HUES6 (cell line): ENCODE measurements at regions not wholly inside any gene's neighbourhood (a gene's known extent, or its start where the extent isn't known, plus 50 kb on each side); places are given as distances from the start of the nearest gene placed in this dataset.

Experiments used
- H3K27ac ChIP-seq: 2 replicates; pipeline ENCODE4 v1.7.0; 2013; ENCODE audit warnings: low read depth, mild to moderate bottlenecking, low read length, inconsistent platforms
- H3K27me3 ChIP-seq: 2 replicates; pipeline ENCODE4 v1.6.1; 2013; ENCODE audit warnings: low read length; ENCODE audit not compliant: control insufficient read depth, insufficient read depth
- H3K36me3 ChIP-seq: 2 replicates; pipeline ENCODE4 v1.6.1; 2013; ENCODE audit warnings: low read length; ENCODE audit not compliant: control insufficient read depth, insufficient read depth
- H3K4me1 ChIP-seq: 2 replicates; pipeline ENCODE4 v1.6.1; 2013; ENCODE audit warnings: low read length; ENCODE audit not compliant: control insufficient read depth, insufficient read depth
- H3K4me3 ChIP-seq: 2 replicates; pipeline ENCODE4 v1.5.1; 2013; ENCODE audit warnings: low read depth, low read length
- H3K9ac ChIP-seq: one replicate; pipeline ENCODE4 v1.6.1; 2013; ENCODE audit warnings: mild to moderate bottlenecking, low read length
- H3K9me3 ChIP-seq: 2 replicates; pipeline ENCODE4 v1.6.1; 2013; ENCODE audit warnings: low read depth, low read length; ENCODE audit not compliant: control insufficient read depth, insufficient read depth

DNA sequence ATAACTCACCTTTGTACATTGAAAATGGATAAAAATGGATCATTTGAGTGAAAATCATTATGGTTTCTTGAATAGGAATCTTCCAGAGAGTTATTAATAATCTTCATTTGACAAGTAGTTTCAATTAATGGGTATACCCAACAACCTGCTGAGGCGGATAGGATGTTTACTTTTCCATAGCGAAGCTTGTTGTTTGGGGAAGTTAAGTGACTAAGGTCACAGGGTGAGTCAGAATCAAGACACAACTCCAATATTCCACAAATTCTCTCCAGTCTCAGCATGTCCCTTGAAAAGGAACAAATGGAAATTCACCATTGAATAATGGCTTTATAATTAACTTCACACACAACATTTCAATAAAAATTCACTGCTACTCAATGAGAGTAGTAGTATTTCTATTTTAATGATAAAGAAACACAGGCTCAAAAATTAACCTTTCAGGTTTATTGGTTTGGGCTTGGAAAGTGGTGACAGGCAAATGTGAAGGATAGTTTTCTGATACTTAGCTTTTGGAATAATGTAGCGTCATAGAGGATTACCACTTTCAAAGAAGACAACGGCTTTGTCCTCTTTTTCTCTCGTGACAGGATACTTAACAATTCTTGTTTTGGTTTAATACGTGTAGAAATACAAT, 211.3 kb downstream of the GPD2 start:
- Histone ChIP-seq H3K27me3 (no peaks in the 10 kb centered on the region), H3K27ac (no peak overlapping the region), H3K9ac (no peak overlapping the region), H3K4me3 (no peak overlapping the region), H3K9me3 (no peaks in the 10 kb centered on the region), H3K4me1 (no peaks in the 10 kb centered on the region; the same call in 1 of the 2 replicates), H3K36me3 (no peaks in the 10 kb centered on the region)

DNA sequence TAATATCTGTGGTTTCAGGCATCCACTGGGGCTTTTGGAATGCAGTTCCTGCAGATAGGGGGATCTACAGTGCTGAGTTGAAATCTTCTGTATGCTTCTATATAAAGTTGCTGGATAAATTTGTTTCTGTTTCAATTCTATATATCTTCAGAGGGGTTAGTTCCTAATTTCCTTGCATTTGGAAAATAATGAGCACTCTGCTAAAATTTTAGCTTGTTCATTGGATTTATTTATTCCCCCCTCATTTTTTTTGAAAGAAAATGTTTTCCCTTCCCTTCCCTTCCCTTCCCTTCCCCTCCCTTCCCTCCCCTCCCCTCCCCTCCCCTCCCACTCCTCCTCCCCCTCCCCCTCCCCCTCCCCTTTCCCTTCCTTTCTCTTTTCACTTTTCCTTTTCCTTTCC, 212.3 kb downstream of the GPD2 start:
- no peaks in the 10 kb centered on the region for H3K9me3 ChIP-seq
- no peaks in the 10 kb centered on the region for H3K27me3 ChIP-seq
- H3K36me3 ChIP-seq = no peaks in the 10 kb centered on the region
- H3K9ac ChIP-seq = no peak overlapping the region
- no peak overlapping the region for H3K27ac ChIP-seq
- no peaks in the 10 kb centered on the region; the same call in 1 of the 2 replicates for H3K4me1 ChIP-seq
- H3K4me3 ChIP-seq = no peak overlapping the region

DNA sequence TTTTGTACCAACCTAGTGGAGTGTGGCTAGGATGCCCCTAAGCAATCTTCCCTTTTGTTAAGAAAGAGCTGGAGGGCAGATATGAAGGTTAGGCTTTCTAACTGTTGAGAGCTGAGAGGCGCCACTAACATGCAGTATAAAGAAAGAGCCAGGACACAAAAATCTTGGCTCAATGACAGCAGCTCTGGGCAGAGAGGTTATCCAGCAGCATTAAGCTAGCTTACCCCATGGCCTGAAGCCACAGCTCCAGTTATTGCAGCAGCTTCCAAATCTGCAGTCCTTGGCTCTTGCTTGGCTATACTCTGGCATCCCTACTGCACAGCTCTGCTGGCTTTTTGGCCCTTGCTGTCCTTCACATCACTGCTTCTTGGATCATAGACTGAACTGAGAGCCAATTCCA, 213.4 kb downstream of the GPD2 start:
- H3K27ac ChIP-seq = no peak overlapping the region
- H3K4me1 ChIP-seq = no peaks in the 10 kb centered on the region; the same call in 1 of the 2 replicates
- H3K9ac ChIP-seq = no peak overlapping the region
- H3K27me3 ChIP-seq = no peaks in the 10 kb centered on the region
- no peaks in the 10 kb centered on the region for H3K9me3 ChIP-seq
- H3K4me3 ChIP-seq = no peak overlapping the region
- H3K36me3 ChIP-seq = no peaks in the 10 kb centered on the region

DNA sequence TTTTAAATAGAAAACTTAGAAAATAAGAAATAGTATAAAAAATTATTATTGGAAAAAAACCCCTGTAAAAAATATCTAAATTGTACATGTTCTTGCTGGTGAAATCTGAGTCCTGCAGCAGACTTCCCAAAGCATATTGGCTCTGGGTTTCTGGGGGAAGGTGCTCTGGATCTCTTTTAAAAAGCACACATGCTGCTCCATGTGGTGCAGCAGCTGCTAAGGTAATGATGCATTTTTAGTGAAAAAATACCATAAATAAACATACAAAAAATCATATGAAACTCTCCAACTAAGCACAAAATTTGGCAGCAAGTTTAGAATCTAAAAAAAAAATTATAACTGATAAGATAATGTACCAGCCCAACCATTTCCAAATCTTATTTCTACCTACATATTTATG, 216.5 kb downstream of the GPD2 start:
- H3K4me3 ChIP-seq = no peak overlapping the region
- H3K9ac ChIP-seq = no peak overlapping the region
- H3K9me3 ChIP-seq = no peaks in the 10 kb centered on the region
- H3K27ac ChIP-seq = no peak overlapping the region
- H3K27me3 ChIP-seq = no peaks in the 10 kb centered on the region
- H3K4me1 ChIP-seq = no peaks in the 10 kb centered on the region; the same call in 1 of the 2 replicates
- H3K36me3 ChIP-seq = no peaks in the 10 kb centered on the region

DNA sequence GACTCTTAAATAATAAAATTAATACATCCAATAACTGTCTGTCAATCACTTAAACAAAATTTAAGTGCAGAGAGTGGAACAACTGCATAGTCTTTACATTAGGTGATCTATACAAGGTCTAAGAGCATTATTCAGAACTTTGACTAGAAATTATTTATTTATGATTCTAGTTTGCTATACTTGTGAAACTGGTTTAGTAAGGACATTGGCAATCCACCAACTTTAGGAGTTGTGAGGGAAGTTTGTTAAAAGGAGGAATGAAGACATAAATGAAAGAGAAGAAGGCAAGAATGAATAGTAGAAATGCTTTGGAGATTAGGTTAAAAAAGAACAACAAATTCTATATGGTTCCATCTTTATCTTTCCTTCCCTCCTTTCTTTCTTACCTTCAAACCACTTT, 217.5 kb downstream of the GPD2 start:
- Histone ChIP-seq H3K27me3 (no peaks in the 10 kb centered on the region), H3K27ac (no peak overlapping the region), H3K4me1 (no peaks in the 10 kb centered on the region; the same call in 1 of the 2 replicates), H3K9me3 (no peaks in the 10 kb centered on the region), H3K36me3 (no peaks in the 10 kb centered on the region), H3K4me3 (no peak overlapping the region), H3K9ac (no peak overlapping the region)

DNA sequence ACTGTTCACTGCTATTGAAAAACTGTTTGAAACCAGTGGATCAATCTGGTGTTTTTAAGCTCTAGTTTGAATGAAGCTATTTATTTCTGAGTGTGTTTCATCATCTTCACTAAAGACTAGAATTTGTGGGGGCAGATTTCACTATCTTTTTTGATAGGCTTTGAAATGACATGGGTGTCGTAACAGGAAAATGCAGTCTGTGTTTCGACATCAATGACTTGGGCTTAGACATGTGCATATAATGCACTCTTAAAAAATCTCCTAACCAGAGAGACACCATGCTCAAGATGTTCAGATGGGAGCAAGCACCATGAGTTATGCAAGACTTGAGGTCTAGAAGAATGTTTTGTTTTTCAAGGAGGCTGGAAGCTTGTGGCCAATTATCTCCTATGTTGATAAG, 221.6 kb downstream of the GPD2 start:
- H3K4me1 ChIP-seq = no peaks in the 10 kb centered on the region
- H3K27ac ChIP-seq = no peak overlapping the region
- H3K9me3 ChIP-seq = no peaks in the 10 kb centered on the region
- no peaks in the 10 kb centered on the region for H3K36me3 ChIP-seq
- H3K4me3 ChIP-seq = no peak overlapping the region
- H3K27me3 ChIP-seq = no peaks in the 10 kb centered on the region
- H3K9ac ChIP-seq = no peak overlapping the region

DNA sequence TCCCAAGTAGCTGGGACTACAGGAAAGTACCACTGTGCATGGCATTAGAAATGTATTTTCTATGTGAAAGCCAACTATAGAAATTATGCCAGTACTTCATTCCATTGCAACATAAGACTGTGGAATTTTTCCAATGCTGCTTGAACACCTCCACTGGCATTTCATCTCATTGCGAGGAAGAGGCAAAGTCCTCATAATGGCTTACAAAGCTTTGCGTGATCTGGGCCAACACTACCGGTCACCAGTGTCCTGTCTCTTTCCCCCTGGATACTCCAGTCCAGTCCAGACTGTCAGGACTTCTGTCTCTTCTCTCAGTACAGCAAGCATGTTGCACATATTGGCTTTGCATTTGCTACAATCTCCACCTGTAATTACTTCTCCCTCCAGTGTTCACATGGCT, 223.5 kb downstream of the GPD2 start:
- Histone ChIP-seq H3K9me3 (no peaks in the 10 kb centered on the region), H3K27me3 (no peaks in the 10 kb centered on the region), H3K27ac (no peak overlapping the region), H3K36me3 (no peaks in the 10 kb centered on the region), H3K4me3 (no peak overlapping the region), H3K9ac (no peak overlapping the region), H3K4me1 (peaks cover 7% of the 10 kb centered on the region; the same call in 1 of the 2 replicates)

DNA sequence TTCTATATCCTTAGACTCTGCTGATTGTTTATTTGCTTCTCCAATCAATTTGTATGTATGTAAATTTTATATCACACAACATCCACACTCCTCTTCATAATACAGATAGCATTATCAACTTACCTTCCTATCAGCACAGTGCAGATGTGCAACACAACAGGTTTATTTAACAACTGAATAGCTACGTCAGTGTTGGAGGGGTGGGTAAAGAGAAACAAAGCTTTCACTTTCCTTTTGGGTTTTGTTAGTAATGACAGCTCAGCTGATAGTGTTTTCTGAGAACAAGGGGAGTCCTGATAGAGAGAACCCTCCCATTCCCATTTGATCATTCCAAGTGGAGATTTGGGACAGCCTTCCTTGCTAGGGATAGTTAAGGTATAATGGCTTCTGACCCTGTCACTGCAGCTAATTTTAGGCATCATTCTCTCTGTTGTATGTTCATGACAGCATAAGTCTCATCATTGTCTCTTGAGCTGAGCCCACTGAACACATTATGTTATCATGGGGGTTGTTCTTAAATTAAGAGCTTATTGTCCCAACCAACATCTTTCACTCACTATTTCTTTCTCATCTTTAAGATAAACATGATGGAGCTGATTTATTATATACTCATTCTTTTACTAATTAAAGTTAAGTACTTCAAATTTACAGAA, 227.7 kb downstream of the GPD2 start:
- Histone ChIP-seq H3K27ac (no peak overlapping the region), H3K36me3 (no peaks in the 10 kb centered on the region), H3K9ac (no peak overlapping the region), H3K4me1 (peaks cover 7% of the 10 kb centered on the region; the same call in 1 of the 2 replicates), H3K4me3 (no peak overlapping the region), H3K9me3 (peaks cover 13% of the 10 kb centered on the region), H3K27me3 (no peaks in the 10 kb centered on the region)

DNA sequence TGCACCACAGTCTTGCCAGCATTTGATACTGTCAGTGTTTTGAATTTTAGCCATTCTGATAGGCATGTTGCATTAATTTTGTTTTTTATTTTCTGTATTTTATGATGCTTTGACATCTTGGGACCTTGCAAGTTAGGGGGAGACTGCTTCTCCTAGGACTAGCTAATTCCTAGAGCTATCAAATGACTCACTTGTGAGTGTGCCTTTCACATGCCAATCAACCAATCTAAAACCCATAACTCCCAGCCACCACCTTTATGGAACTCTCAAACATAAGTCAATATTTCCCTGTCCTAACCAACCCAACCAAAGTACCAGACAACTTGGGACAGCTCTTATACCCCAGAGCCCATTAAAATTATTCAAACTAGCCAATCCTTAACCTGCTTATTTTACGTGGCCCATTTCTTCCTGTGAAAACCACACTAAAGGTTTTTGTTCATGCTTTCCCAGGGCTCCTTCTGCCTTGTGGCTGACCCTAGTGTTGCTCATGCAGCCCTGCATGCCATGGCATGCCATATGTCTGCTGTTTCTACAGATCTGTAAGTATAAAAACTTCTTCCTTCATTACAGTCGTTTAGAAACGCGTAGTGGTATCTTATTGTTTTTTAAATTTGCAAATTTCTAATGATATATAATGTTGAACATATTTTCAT, 230.1 kb downstream of the GPD2 start:
- no peaks in the 10 kb centered on the region for H3K27me3 ChIP-seq
- no peak overlapping the region for H3K4me3 ChIP-seq
- H3K9me3 ChIP-seq = peaks cover 13% of the 10 kb centered on the region
- peaks cover 8% of the 10 kb centered on the region for H3K4me1 ChIP-seq
- no peak overlapping the region for H3K9ac ChIP-seq
- no peaks in the 10 kb centered on the region for H3K36me3 ChIP-seq
- H3K27ac ChIP-seq = no peak overlapping the region

DNA sequence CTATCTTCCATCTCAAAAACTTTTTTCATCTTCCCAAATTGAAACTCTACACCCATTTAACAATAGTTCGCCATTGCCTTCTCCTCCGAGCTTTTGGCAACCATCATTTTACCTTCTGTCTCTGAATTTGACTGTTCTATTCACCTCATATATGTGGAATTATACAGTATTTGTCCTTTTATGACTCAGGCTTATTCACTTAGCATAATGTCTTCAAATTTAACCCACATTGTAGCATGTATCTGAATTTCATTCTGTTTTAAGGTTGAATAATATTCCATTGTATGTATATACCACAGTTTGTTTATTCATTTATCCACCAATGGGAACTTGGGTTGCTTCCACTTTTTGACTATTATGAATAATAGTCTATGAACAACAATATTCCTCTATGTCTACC, 233.9 kb downstream of the GPD2 start:
- no peak overlapping the region for H3K9ac ChIP-seq
- H3K27me3 ChIP-seq = no peaks in the 10 kb centered on the region
- no peaks in the 10 kb centered on the region for H3K36me3 ChIP-seq
- peaks cover 13% of the 10 kb centered on the region for H3K9me3 ChIP-seq
- H3K4me1 ChIP-seq = peaks cover 27% of the 10 kb centered on the region
- no peak overlapping the region for H3K27ac ChIP-seq
- H3K4me3 ChIP-seq = no peak overlapping the region

DNA sequence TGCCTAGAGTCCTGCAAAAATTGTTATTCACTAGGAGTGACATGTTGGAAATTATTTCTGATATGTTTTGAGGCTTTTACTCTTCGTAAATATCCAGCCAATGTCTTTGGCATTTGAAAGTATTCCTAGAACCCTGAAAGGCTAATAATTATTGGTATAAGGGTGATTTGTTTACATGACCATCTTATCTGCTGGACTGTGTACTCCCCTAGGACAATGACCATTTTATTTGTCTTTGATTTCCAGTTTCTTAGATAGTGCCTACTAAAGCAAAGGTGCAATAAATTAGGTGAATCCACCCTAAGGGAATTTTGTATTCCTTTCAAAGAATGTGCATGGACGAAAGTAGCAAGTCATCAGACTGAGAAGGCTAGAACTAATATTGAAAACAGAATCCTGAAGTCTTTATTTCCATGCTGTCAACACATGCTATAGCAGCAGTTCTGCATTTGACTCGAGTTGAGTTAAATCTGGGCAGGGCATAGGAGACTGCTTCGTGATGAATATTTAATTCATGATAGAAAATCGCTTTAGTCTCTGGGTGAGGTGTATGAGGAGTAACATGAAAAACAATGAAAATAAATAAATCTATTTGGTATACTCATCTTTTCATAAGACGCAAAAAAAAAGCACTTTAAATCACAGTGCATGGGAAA, 235.7 kb downstream of the GPD2 start:
- Histone ChIP-seq H3K9ac (no peak overlapping the region), H3K9me3 (peaks cover 10% of the 10 kb centered on the region), H3K36me3 (no peaks in the 10 kb centered on the region), H3K4me3 (no peak overlapping the region), H3K27me3 (no peaks in the 10 kb centered on the region), H3K4me1 (peaks cover 27% of the 10 kb centered on the region), H3K27ac (no peak overlapping the region)
